Neural cell (in vitro differentiated cells): ENCODE measurements at regions not wholly inside any gene's neighbourhood (a gene's known extent, or its start where the extent isn't known, plus 50 kb on each side); places are given as distances from the start of the nearest gene placed in this dataset.

Experiments used
- H2AFZ ChIP-seq: fragments of 200-600, 300-800 bp; sonication (generic), shearing (Covaris generic); 2 replicates; pipeline ENCODE4 v1.6.0; 2014; ENCODE audit warnings: low read depth, mild to moderate bottlenecking, antibody characterized with exemption, low read length, moderate library complexity
- H3F3A ChIP-seq: fragments of 200-600 bp; shearing (Covaris generic); 2 replicates; pipeline ENCODE4 v1.6.1; 2016; ENCODE audit warnings: mild to moderate bottlenecking, moderate library complexity, mixed read lengths, antibody characterized with exemption, low read length; ENCODE audit not compliant: insufficient read depth, poor library complexity, severe bottlenecking
- H3K27ac ChIP-seq: fragments of 200-600, 300-800 bp; sonication (generic), shearing (Covaris generic); 2 replicates; pipeline ENCODE4 v1.5.1; 2014; ENCODE audit warnings: mild to moderate bottlenecking, low read length, moderate library complexity
- H3K27me3 ChIP-seq: fragments of 300-800, 200-600 bp; sonication (generic), shearing (Covaris generic); 2 replicates; pipeline ENCODE4 v1.6.0; 2014; ENCODE audit warnings: mild to moderate bottlenecking, low read depth, low read length, moderate library complexity; ENCODE audit not compliant: insufficient read depth
- H3K36me3 ChIP-seq: fragments of 300-800, 200-600 bp; sonication (generic), shearing (Covaris generic); 2 replicates; pipeline ENCODE4 v1.5.1; 2014; ENCODE audit warnings: mild to moderate bottlenecking, antibody characterized with exemption, low read length, moderate library complexity; ENCODE audit not compliant: insufficient read depth
- H3K4me2 ChIP-seq: fragments of 300-800, 200-600 bp; sonication (generic), shearing (Covaris generic); 2 replicates; pipeline ENCODE4 v1.6.0; 2014; ENCODE audit warnings: mild to moderate bottlenecking, low read length
- H3K4me3 ChIP-seq: fragments of 300-800, 200-600 bp; sonication (generic), shearing (Covaris generic); 2 replicates; pipeline ENCODE4 v1.5.1; 2014; ENCODE audit warnings: mild to moderate bottlenecking, low read length, moderate library complexity
- H3K79me2 ChIP-seq: fragments of 200-600 bp; shearing (Covaris generic); replicated peaks from 2 replicates; pipeline ENCODE4 v1.6.0; 2014; ENCODE audit warnings: mild to moderate bottlenecking, low read length, moderate library complexity; ENCODE audit not compliant: insufficient read depth
- H3K9ac ChIP-seq: fragments of 300-800, 200-600 bp; sonication (generic), shearing (Covaris generic); 2 replicates; pipeline ENCODE4 v1.6.1; 2016; ENCODE audit warnings: mild to moderate bottlenecking, low read length, mixed read lengths
- H3K9me2 ChIP-seq: fragments of 200-600 bp; shearing (Covaris generic); 2 replicates; pipeline ENCODE4 v1.6.1; 2016; ENCODE audit warnings: mild to moderate bottlenecking, low read length, mixed read lengths; ENCODE audit not compliant: insufficient read depth
- H3K9me3 ChIP-seq: fragments of 200-600, 300-800 bp; sonication (generic), shearing (Covaris generic); 2 replicates; pipeline ENCODE4 v1.6.1; 2016; ENCODE audit warnings: mild to moderate bottlenecking, mixed run types, low read length, moderate library complexity, mixed read lengths
- H4K20me1 ChIP-seq: fragments of 200-600 bp; shearing (Covaris generic); 2 replicates; pipeline ENCODE4 v1.6.1; 2016; ENCODE audit warnings: mild to moderate bottlenecking, mixed run types; ENCODE audit not compliant: insufficient read depth
- EP300 ChIP-seq: fragments of 450-650 bp; conservative IDR thresholded peaks from 2 replicates; pipeline ENCODE4 v1.6.1; 2014; ENCODE audit warnings: antibody characterized with exemption, mild to moderate bottlenecking, moderate library complexity; ENCODE audit not compliant: poor library complexity, severe bottlenecking
- EZH2 ChIP-seq: fragments of 200-600, 300-800 bp; shearing (Covaris generic), sonication (generic); IDR thresholded peaks from 2 replicates; pipeline ENCODE4 v1.6.1; 2014; ENCODE audit warnings: antibody characterized with exemption, low read length, borderline replicate concordance, mild to moderate bottlenecking; ENCODE audit not compliant: insufficient read depth, poor library complexity, severe bottlenecking
- MXI1 ChIP-seq: fragments of 450-650 bp; conservative IDR thresholded peaks from 2 replicates; pipeline ENCODE4 v1.6.1; 2014; ENCODE audit warnings: antibody characterized with exemption, mild to moderate bottlenecking; ENCODE audit not compliant: poor library complexity, severe bottlenecking
- POLR2AphosphoS5 ChIP-seq: IDR thresholded peaks from 2 replicates; pipeline ENCODE4 v1.6.1; 2012
- RAD21 ChIP-seq: fragments of 450-650 bp; conservative IDR thresholded peaks from 2 replicates; pipeline ENCODE4 v1.6.1; 2014; ENCODE audit warnings: antibody characterized with exemption, mild to moderate bottlenecking, moderate library complexity
- SMC3 ChIP-seq: fragments of 450-650 bp; conservative IDR thresholded peaks from 2 replicates; pipeline ENCODE4 v1.6.1; 2014; ENCODE audit warnings: antibody characterized with exemption, mild to moderate bottlenecking, moderate library complexity; ENCODE audit not compliant: poor library complexity
- TAF1 ChIP-seq: IDR thresholded peaks from 2 replicates; pipeline ENCODE4 v1.6.1; 2012; ENCODE audit warnings: low read depth
- TF ChIP-seq, protein P1 (sequence below): fragments of 450-650 bp; IDR thresholded peaks from 2 replicates; pipeline ENCODE4 v1.5.1; 2014; ENCODE audit warnings: antibody characterized with exemption, mild to moderate bottlenecking, moderate library complexity; ENCODE audit not compliant: poor library complexity, severe bottlenecking
- TF ChIP-seq, protein P2 (sequence below): IDR thresholded peaks from 2 replicates; pipeline ENCODE4 v1.6.1; 2012; ENCODE audit warnings: borderline replicate concordance

DNA sequence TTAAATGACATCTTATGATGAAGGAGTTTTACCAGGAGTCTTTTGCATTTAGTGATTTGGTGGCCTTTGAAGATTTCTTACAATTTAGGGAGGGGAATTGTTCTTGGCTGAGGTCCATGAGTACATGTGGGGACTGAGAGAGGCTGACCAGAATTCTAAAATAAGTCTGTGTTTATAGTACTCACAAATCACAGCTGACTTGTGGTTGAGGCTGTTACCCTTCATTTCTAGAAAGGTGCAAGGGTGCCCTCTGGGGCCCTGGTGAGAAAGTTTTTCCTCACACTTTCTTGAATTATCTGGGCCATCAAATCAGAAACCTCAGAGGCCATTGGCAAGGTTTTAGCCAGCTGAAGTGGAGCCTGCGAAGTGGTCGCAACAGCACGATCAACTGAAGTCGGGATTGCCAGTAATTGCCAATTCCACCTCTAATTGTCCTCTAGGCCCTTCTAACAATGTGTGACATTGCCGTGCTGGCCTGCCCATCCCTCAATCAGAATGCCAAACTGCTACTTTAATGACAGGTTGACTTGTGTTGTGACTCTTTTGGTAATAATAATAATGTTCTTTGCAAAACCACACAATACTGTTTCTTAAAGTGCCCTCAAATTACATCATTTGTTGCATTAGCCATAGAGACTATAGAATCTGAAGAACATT lies 221.6 kb downstream of the OGFRL1 start:
- Histone ChIP-seq H3K4me3 (no peak overlapping the region), H3K4me2 (no peak overlapping the region), H3K9ac (no peak overlapping the region), H3K9me3 (no peaks in the 10 kb centered on the region), H3K36me3 (no peaks in the 10 kb centered on the region), H3K27ac (no peak overlapping the region), H3K79me2 (no peaks in the 10 kb centered on the region), H3F3A (no peaks in the 10 kb centered on the region), H3K27me3 (no peaks in the 10 kb centered on the region), H2AFZ (no peak overlapping the region), H4K20me1 (no peaks in the 10 kb centered on the region), H3K9me2 (no peaks in the 10 kb centered on the region)
- TF ChIP-seq EP300 (no peak), POLR2AphosphoS5 (no peak), MXI1 (no peak), SMC3 (no peak), RAD21 (no peak), EZH2 (no peak), TAF1 (no peak)
- TF ChIP-seq, protein P1, sequence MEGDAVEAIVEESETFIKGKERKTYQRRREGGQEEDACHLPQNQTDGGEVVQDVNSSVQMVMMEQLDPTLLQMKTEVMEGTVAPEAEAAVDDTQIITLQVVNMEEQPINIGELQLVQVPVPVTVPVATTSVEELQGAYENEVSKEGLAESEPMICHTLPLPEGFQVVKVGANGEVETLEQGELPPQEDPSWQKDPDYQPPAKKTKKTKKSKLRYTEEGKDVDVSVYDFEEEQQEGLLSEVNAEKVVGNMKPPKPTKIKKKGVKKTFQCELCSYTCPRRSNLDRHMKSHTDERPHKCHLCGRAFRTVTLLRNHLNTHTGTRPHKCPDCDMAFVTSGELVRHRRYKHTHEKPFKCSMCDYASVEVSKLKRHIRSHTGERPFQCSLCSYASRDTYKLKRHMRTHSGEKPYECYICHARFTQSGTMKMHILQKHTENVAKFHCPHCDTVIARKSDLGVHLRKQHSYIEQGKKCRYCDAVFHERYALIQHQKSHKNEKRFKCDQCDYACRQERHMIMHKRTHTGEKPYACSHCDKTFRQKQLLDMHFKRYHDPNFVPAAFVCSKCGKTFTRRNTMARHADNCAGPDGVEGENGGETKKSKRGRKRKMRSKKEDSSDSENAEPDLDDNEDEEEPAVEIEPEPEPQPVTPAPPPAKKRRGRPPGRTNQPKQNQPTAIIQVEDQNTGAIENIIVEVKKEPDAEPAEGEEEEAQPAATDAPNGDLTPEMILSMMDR, result no peak
- TF ChIP-seq, protein P2, sequence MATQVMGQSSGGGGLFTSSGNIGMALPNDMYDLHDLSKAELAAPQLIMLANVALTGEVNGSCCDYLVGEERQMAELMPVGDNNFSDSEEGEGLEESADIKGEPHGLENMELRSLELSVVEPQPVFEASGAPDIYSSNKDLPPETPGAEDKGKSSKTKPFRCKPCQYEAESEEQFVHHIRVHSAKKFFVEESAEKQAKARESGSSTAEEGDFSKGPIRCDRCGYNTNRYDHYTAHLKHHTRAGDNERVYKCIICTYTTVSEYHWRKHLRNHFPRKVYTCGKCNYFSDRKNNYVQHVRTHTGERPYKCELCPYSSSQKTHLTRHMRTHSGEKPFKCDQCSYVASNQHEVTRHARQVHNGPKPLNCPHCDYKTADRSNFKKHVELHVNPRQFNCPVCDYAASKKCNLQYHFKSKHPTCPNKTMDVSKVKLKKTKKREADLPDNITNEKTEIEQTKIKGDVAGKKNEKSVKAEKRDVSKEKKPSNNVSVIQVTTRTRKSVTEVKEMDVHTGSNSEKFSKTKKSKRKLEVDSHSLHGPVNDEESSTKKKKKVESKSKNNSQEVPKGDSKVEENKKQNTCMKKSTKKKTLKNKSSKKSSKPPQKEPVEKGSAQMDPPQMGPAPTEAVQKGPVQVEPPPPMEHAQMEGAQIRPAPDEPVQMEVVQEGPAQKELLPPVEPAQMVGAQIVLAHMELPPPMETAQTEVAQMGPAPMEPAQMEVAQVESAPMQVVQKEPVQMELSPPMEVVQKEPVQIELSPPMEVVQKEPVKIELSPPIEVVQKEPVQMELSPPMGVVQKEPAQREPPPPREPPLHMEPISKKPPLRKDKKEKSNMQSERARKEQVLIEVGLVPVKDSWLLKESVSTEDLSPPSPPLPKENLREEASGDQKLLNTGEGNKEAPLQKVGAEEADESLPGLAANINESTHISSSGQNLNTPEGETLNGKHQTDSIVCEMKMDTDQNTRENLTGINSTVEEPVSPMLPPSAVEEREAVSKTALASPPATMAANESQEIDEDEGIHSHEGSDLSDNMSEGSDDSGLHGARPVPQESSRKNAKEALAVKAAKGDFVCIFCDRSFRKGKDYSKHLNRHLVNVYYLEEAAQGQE, result no peak

DNA sequence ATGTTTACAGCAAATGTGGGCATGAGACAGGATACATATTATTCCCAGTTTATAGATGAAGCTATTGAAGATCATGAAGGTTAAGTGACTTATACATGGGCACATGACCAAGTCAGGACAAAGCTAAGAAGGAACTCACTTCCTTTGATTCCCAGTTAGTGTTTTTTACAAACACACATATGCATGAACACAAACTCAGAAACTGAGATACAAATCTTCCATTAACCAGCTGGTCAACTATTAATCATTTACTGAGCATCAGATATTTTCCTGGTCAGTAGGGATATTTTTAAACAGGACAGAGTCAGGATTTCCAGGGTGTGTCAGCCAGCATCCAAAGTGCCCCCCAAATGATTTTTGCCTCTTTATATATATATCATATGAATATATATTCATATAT lies 222.2 kb downstream of the OGFRL1 start:
- Histone ChIP-seq H3K9me3 (no peaks in the 10 kb centered on the region), H3K27ac (no peak overlapping the region), H3K4me2 (no peak overlapping the region), H3K4me3 (no peak overlapping the region), H3K9ac (no peak overlapping the region), H3F3A (no peaks in the 10 kb centered on the region), H3K27me3 (no peaks in the 10 kb centered on the region), H3K9me2 (no peaks in the 10 kb centered on the region), H3K36me3 (no peaks in the 10 kb centered on the region), H3K79me2 (no peaks in the 10 kb centered on the region), H2AFZ (no peak overlapping the region), H4K20me1 (no peaks in the 10 kb centered on the region)
- no peak for TF ChIP-seq EP300

DNA sequence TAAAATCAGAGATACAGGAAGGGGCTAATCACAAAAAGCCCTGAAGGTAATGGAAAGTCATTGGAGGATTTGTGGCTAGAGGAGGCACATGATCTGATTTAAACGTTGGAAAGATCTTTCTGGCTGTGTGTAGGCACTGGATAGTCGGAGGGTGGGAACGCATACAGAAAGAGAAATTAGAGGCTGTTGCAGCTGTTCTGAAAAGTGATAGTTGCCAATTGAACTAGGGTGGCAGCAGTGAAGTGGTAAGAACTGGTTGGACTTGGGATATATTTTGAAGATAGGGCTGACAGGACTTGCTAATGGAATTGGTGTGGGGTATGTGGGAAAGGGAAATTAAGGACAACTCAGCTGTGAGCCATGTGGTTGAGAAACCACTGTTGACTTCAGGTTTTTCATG lies 223.6 kb downstream of the OGFRL1 start:
- H3K36me3 ChIP-seq, result no peaks in the 10 kb centered on the region
- H2AFZ ChIP-seq, result no peak overlapping the region
- no peaks in the 10 kb centered on the region for H3K9me3 ChIP-seq
- H3K79me2 ChIP-seq, result no peaks in the 10 kb centered on the region
- H3K9me2 ChIP-seq, result no peaks in the 10 kb centered on the region
- H3K4me3 ChIP-seq, result no peak overlapping the region
- no peaks in the 10 kb centered on the region for H3K27me3 ChIP-seq
- no peak overlapping the region for H3K4me2 ChIP-seq
- no peak for TF ChIP-seq EZH2
- no peak for TF ChIP-seq MXI1
- TF ChIP-seq SMC3, result no peak
- TF ChIP-seq, protein P2, result no peak
- no peak for TF ChIP-seq TAF1
- no peak for TF ChIP-seq EP300
- TF ChIP-seq RAD21, result no peak
- TF ChIP-seq, protein P1, result no peak
- TF ChIP-seq POLR2AphosphoS5, result no peak
- H3F3A ChIP-seq, result no peaks in the 10 kb centered on the region
- H3K27ac ChIP-seq, result no peak overlapping the region
- H3K9ac ChIP-seq, result no peak overlapping the region
- no peaks in the 10 kb centered on the region for H4K20me1 ChIP-seq
